ENCODE measurements at regions not wholly inside any gene's neighbourhood (a gene's known extent, or its start where the extent isn't known, plus 50 kb on each side); places are given as distances from the start of the nearest gene placed in this dataset.

DNA sequence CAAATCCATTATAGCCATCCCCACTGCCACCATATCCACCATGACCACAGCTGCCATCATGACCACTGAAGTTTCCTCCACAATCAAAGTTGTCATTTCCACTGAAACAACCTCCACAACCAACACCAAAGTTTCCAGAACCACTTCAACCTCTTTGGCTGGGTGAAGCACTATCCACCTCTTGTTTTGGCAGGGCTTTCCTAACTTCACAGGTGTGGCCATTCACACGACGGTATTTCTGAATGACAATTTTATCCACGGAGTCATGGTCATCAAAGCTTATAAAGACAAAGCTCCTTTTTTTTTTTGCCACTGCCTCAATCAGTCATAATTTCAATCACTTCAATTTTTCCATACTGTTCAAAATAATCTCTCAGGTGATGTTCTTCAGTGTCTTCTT is 89.8 kb upstream of the UGP2 start:
- Histone ChIP-seq H3K36me3 (replicated peaks; ENCODE audit: insufficient read depth, low read length) (no peaks in the 10 kb centered on the region), H2AFZ (ENCODE audit: low read length) (no peak overlapping the region)
- TF ChIP-seq EZH2 (optimal IDR thresholded peaks at IDR 0.05; ENCODE audit: low read depth, low read length) = no peak
- TF ChIP-seq, protein P1, sequence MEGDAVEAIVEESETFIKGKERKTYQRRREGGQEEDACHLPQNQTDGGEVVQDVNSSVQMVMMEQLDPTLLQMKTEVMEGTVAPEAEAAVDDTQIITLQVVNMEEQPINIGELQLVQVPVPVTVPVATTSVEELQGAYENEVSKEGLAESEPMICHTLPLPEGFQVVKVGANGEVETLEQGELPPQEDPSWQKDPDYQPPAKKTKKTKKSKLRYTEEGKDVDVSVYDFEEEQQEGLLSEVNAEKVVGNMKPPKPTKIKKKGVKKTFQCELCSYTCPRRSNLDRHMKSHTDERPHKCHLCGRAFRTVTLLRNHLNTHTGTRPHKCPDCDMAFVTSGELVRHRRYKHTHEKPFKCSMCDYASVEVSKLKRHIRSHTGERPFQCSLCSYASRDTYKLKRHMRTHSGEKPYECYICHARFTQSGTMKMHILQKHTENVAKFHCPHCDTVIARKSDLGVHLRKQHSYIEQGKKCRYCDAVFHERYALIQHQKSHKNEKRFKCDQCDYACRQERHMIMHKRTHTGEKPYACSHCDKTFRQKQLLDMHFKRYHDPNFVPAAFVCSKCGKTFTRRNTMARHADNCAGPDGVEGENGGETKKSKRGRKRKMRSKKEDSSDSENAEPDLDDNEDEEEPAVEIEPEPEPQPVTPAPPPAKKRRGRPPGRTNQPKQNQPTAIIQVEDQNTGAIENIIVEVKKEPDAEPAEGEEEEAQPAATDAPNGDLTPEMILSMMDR (IDR thresholded peaks at IDR 0.05; ENCODE audit: low read length) = no peak
- no peak for TF ChIP-seq EZH2phosphoT487 (IDR thresholded peaks at IDR 0.05; ENCODE audit: low read length)

DNA sequence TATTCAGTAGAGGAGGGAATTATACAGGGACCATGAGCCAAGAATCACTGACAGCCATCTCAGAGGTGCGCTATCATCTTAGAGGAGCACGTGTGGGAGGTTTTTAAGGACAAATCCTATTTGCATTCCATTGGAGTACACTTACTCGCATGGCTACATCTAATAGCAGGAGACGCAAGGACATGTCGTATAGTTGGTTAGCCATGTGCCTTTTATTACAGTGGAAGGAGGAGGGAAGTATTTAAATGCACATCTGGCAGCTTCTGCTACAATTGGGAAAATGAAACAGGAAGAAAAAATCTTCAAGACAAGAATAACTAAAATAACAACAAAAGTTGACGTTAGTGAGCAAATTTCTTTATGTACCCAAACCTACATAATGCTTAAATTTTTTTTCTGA is 86.5 kb upstream of the UGP2 start:
- no peaks in the 10 kb centered on the region for H4K20me1 ChIP-seq (ENCODE audit: insufficient read depth, low read length)
- H3K9me3 ChIP-seq (replicated peaks; ENCODE audit: insufficient read depth, low read length) = no peaks in the 10 kb centered on the region
- H3K9ac ChIP-seq (ENCODE audit: low read length) = no peak overlapping the region
- no peaks in the 10 kb centered on the region for H3K4me1 ChIP-seq (ENCODE audit: low read length)
- no peak overlapping the region for H3K4me2 ChIP-seq (ENCODE audit: low read depth, low read length)
- no peaks in the 10 kb centered on the region for H3K79me2 ChIP-seq (ENCODE audit: low read length)
- no peak overlapping the region for H3K4me3 ChIP-seq (ENCODE audit: low read length)
- H3F3A ChIP-seq (ENCODE audit: insufficient read depth, low read length) = no peaks in the 10 kb centered on the region
- TF ChIP-seq, protein P1 (IDR thresholded peaks at IDR 0.05; ENCODE audit: low read length) = no peak
- TF ChIP-seq EZH2phosphoT487 (IDR thresholded peaks at IDR 0.05; ENCODE audit: low read length) = no peak
- TF ChIP-seq EZH2 (optimal IDR thresholded peaks at IDR 0.05; ENCODE audit: low read depth, low read length) = no peak
- no peak overlapping the region for H2AFZ ChIP-seq (ENCODE audit: low read length)
- H3K27ac ChIP-seq (ENCODE audit: low read length) = no peak overlapping the region
- H3K9me2 ChIP-seq (replicated peaks; ENCODE audit: insufficient read depth, low read length) = no peaks in the 10 kb centered on the region
- no peaks in the 10 kb centered on the region for H3K36me3 ChIP-seq (replicated peaks; ENCODE audit: insufficient read depth, low read length)
- no peaks in the 10 kb centered on the region for H3K27me3 ChIP-seq (replicated peaks; ENCODE audit: insufficient read depth, low read length)
- DNase-seq = no peak

More for the DNA sequence above, 89.8 kb upstream of the UGP2 start:
- Histone ChIP-seq H3K9ac (ENCODE audit: low read length) (no peak overlapping the region), H3K4me3 (ENCODE audit: low read length) (no peak overlapping the region), H3F3A (ENCODE audit: insufficient read depth, low read length) (no peaks in the 10 kb centered on the region), H3K79me2 (ENCODE audit: low read length) (no peaks in the 10 kb centered on the region), H3K9me2 (replicated peaks; ENCODE audit: insufficient read depth, low read length) (no peaks in the 10 kb centered on the region), H3K27me3 (replicated peaks; ENCODE audit: insufficient read depth, low read length) (no peaks in the 10 kb centered on the region), H3K4me2 (ENCODE audit: low read depth, low read length) (no peak overlapping the region), H3K27ac (ENCODE audit: low read length) (no peak overlapping the region), H4K20me1 (ENCODE audit: insufficient read depth, low read length) (no peaks in the 10 kb centered on the region), H3K4me1 (ENCODE audit: low read length) (no peaks in the 10 kb centered on the region), H3K9me3 (replicated peaks; ENCODE audit: insufficient read depth, low read length) (no peaks in the 10 kb centered on the region)
- DNase-seq = no peak

DNA sequence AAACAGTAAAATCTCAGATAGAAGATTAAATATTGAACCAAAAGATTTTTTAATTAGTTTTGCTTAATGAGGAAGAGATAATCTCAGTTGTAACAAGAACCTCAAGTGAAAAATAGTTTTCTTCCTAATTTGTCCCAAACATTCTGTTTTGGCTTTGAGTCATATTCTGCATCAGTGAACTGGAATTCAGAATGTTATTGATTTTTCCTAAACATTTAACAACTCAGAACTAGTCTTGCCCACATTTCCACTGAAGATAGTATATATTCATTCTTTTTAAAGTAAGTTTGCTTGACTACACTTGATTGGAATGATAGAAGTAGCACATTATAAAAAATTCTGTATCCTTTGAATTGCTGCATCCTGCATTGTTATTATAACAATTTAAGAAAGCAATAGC is 85.7 kb upstream of the UGP2 start:
- no peak overlapping the region for H3K27ac ChIP-seq (ENCODE audit: low read length)
- no peak overlapping the region for H3K4me2 ChIP-seq (ENCODE audit: low read depth, low read length)
- no peaks in the 10 kb centered on the region for H4K20me1 ChIP-seq (ENCODE audit: insufficient read depth, low read length)
- TF ChIP-seq EZH2phosphoT487 (IDR thresholded peaks at IDR 0.05; ENCODE audit: low read length) (no peak), EZH2 (optimal IDR thresholded peaks at IDR 0.05; ENCODE audit: low read depth, low read length) (no peak)
- TF ChIP-seq, protein P1 (IDR thresholded peaks at IDR 0.05; ENCODE audit: low read length) = no peak
- H3K4me1 ChIP-seq (ENCODE audit: low read length) = no peaks in the 10 kb centered on the region
- no peak overlapping the region for H3K4me3 ChIP-seq (ENCODE audit: low read length)
- no peak overlapping the region for H2AFZ ChIP-seq (ENCODE audit: low read length)
- H3K27me3 ChIP-seq (replicated peaks; ENCODE audit: insufficient read depth, low read length) = no peaks in the 10 kb centered on the region
- no peak overlapping the region for H3K9ac ChIP-seq (ENCODE audit: low read length)
- DNase-seq = no peak
- H3K9me2 ChIP-seq (replicated peaks; ENCODE audit: insufficient read depth, low read length) = no peaks in the 10 kb centered on the region
- no peaks in the 10 kb centered on the region for H3K36me3 ChIP-seq (replicated peaks; ENCODE audit: insufficient read depth, low read length)
- no peaks in the 10 kb centered on the region for H3F3A ChIP-seq (ENCODE audit: insufficient read depth, low read length)
- H3K79me2 ChIP-seq (ENCODE audit: low read length) = no peaks in the 10 kb centered on the region
- H3K9me3 ChIP-seq (replicated peaks; ENCODE audit: insufficient read depth, low read length) = no peaks in the 10 kb centered on the region
